NCI-H2171 (cell line): ENCODE measurements at regions not wholly inside any gene's neighbourhood (a gene's known extent, or its start where the extent isn't known, plus 50 kb on each side); places are given as distances from the start of the nearest gene placed in this dataset.

Experiments used
- DNase-seq: peaks from one replicate; lab custom pipeline; 2025; lab: John Stamatoyannopoulos, UW

DNA sequence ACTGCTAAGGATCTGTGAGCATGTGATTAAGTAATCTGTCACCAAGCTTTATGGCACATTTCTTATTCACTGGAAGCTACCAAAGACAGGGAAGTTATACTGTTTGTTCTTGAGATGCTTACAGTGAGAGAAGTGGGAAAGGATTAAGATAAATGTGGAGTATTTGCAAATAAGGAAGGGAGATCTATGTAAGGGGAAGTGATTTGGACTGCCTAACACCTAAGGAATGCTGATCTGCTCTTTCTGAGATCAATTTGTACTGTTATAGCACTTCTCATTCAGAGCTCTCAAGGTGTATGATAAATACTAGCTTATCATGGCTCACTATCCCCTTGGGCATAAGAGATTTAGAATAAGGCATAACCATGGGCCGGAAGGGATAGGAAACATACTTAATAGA is 80.0 kb upstream of the NTRK2 start:
- no peak for DNase-seq

DNA sequence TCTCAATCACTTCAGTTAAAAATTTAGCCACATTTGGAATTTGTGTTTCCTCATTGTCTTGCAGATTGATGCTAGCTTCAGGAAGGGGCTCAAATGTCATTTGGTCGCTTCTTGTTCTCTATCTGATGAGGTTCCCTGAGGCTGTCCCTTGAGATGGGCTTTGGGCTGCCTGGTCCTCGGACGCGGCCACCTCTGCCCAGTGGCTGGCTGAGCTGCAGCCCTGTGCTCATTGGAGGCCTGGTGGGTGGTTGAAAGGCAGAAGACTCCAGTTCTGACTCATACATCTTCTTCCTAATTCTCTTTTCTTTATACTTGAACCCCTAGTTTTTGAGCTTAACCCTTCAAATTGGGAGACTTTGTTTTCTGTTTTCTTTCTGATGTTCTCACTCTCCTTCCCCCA is 78.8 kb upstream of the NTRK2 start:
- DNase-seq, result no peak

DNA sequence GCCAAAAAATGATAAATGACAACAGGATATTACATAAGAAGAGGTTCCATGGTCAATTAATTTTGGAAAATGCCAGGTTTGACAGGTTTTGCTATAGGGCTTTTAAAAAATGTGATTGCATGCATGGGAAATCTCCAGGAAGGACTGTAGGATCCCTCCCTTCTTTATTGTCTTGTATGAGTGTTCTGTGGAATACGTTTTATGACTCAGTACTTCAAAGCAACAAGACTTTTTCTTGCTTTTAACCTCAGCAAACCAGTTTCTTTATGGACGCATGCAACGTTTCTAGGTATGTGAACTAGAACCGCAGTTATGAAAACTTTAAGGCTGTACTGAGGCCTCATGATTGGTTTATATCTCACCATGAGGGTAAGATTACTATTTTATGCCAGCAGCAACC is 76.6 kb upstream of the NTRK2 start:
- DNase-seq, result no peak

- DNase-seq, result no peak
These were observed 76.2 kb upstream of the NTRK2 start for GRCh38 chr9:84593352-84593751.

GRCh38 chr9:84597131-84597530 is 72.4 kb upstream of the NTRK2 start:
- no peak for DNase-seq

DNA sequence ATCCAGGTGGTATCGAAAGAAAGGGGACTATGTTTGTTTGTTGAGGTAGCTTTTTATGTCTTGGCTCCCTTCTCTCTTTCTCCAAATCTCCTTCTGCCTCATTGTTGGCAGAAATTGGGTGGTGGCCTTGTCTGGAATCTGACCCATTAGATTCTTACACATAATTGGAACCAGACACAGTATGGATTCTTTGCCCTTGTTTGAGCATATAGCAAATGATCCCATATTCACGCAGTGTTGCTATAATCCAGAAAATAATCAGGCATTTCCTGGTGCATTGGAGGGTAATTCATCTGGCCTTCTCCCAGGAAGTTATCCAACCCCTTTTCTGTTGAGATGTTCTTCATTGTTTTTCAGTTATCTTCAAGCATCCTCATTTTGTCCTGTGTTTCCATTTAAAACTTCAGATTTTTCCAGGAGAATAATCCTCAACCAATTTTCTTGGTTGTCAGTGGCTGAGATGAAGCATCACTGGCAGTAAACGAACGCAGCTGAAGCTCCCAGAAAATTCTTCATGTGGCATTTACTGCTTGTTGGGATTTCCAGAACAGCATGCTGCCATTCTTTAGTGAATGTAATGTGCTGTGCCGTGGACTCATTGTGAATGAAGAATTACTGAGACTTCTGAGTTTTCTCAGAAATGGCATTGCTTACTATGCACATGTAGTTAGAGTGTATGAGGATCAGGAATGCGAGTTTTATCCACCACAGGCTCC is 70.5 kb upstream of the NTRK2 start:
- DNase-seq, result no peak

- no peak for DNase-seq
These were observed 68.8 kb upstream of the NTRK2 start for GRCh38 chr9:84600739-84601138.

DNA sequence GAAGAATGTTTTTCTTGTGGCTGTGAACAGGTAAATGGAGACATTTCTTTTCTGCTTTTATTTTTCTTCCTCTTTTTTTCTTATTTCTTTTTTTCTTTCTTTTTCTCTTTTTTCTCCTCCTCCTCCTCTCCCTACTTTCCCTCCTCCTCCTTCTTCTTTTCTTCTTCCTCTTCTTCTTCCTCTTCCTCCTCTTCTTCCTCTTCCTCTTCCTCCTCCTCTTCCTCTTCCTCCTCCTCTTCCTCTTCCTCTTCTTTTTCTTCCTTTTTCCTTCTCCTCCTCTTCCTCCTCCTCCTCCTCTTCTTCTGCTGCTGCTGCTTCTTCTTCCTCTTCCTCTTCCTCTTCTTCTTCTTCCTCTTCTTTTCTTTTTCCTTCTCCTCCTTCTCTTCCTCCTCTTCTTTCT is 65.3 kb upstream of the NTRK2 start:
- no peak for DNase-seq

DNA sequence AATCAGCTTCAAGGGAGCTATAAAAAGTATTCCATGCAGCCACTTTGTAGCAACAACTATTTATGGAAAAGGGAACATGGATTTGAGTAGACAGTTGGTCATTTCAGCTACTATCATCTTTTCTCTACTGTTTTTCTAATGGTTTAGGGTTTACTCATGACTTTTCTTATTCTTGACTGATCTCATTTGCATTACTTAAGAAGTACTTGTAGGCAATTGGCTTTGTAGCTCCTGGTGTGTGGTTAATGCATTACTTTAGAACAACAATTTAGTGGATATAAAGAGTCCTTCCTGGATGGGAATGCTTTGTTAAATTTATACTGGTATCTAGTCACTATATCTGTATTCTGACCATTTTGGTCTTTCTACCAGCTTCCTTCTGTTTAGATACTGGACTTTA is 59.8 kb upstream of the NTRK2 start:
- no peak for DNase-seq

DNA sequence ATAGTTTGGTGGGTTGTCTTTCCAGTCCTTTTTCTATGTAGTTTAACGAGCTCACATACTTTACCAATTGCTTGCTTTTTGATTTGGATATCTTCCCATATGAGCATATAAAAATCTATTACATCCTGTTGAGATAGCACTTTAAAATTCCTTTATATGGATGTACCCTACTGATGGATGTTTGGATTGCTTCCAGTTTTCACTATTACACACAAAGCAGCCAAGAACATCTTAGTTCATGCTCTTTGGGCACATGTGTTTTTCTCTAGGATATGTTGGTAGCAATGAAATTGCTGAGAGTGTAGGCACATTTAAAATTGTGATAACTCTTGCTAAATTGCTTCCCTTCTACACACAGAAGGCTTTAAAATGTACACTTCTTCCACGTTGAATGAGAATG is 56.1 kb upstream of the NTRK2 start:
- no peak for DNase-seq

DNA sequence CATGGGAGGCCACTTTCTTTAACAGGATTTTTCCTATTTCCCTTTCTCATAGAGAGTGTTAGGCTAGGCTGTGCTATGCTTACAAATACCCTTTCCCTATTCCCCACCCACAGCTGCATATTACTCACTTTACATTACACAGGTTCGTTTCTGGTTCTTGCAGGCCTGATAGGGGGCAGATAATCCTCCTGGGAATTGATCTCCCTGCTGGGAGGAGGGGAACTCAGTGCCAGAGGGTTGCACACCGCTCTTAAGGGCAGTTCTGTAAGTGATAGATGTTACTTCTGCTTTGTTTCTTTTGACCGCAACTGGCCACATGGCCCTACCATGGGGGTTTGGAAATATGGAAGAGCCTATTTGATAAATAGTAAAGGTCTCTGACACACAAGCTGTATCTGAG is 54.0 kb upstream of the NTRK2 start:
- no peak for DNase-seq

- no peak for DNase-seq
These were observed 52.0 kb upstream of the NTRK2 start for GRCh38 chr9:84617411-84618029.
